Activated T-helper 2 cell treated with anti-CD3 and anti-CD28 coated beads, Interferon-gamma antibody, Interleukin-2, Interleukin-4, amounts not matched to agents 10 μg/mL and 5 μg/mL and 100 μg/mL, durations not matched to agents 14 hours and 24 hours and 36 hours (primary cell): ENCODE measurements at regions not wholly inside any gene's neighbourhood (a gene's known extent, or its start where the extent isn't known, plus 50 kb on each side); places are given as distances from the start of the nearest gene placed in this dataset.

Experiments
- DNase-seq: peaks from one replicate; pipeline ENCODE4 v3.0.0; 2021; ENCODE audit warnings: low spot score
- H3K27ac Mint-ChIP-seq: one replicate; pipeline ENCODE4 v1.8.0; 2021; ENCODE audit warnings: mixed read lengths
- H3K27me3 Mint-ChIP-seq: one replicate; pipeline ENCODE4 v1.8.0; 2021; ENCODE audit warnings: low read depth, mixed read lengths
- H3K36me3 Mint-ChIP-seq: one replicate; pipeline ENCODE4 v1.8.0; 2021; ENCODE audit warnings: low read depth, mixed read lengths
- H3K4me1 Mint-ChIP-seq: one replicate; pipeline ENCODE4 v1.8.0; 2021; ENCODE audit warnings: low read depth, mixed read lengths
- H3K4me3 Mint-ChIP-seq: one replicate; pipeline ENCODE4 v1.8.0; 2021; ENCODE audit warnings: low read depth, mild to moderate bottlenecking, moderate library complexity, mixed read lengths
- H3K9me3 Mint-ChIP-seq: one replicate; pipeline ENCODE4 v1.8.0; 2021; ENCODE audit warnings: mixed read lengths
- intact Hi-C: fragments of 100-400 bp; cut with micrococcal nuclease; formaldehyde crosslinking; loops from one replicate; pipeline ENCODE4 v1.15.1; 2023

GRCh38 chr1:221071777-221072176 is 192.5 kb downstream of the HLX start:
- DNase-seq = no peak
- no peaks in the 10 kb centered on the region for H3K27me3 Mint-ChIP-seq
- peaks cover 45% of the 10 kb centered on the region for H3K4me1 Mint-ChIP-seq
- intact Hi-C loops = no loop called here
- H3K4me3 Mint-ChIP-seq = no peak overlapping the region
- no peak overlapping the region for H3K27ac Mint-ChIP-seq
- H3K36me3 Mint-ChIP-seq = peaks cover 18% of the 10 kb centered on the region
- peaks cover 19% of the 10 kb centered on the region for H3K9me3 Mint-ChIP-seq

DNA sequence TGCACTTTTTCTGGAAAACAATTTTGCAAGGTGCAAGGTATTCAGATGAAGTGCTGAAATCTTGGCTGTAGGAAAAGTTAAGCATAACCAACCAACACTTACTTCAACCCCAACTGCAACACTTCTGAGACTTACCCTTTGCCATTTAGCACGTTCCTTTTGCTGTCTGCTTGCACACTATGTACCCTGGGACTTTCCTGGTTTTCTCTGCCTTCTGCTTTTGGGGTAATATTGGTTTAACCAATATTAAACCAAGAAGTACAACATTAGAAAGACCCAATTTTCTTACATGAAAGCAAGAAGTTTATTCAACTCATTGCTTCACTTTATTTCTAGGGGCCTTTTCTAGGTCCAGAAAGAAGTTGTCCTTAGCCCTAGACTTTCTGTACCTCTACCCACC is 193.0 kb downstream of the HLX start:
- intact Hi-C loops = no loop called here
- no peaks in the 10 kb centered on the region for H3K27me3 Mint-ChIP-seq
- DNase-seq = no peak
- H3K9me3 Mint-ChIP-seq = peaks cover 19% of the 10 kb centered on the region
- H3K4me3 Mint-ChIP-seq = no peak overlapping the region
- peaks cover 17% of the 10 kb centered on the region for H3K36me3 Mint-ChIP-seq
- peaks cover 43% of the 10 kb centered on the region for H3K4me1 Mint-ChIP-seq
- peak overlapping the region; percentile 56 for H3K27ac Mint-ChIP-seq

GRCh38 chr1:221074332-221074731 is 195.1 kb downstream of the HLX start:
- Mint-ChIP-seq H3K9me3 (peaks cover 13% of the 10 kb centered on the region), H3K27ac (peak overlapping the region; percentile 59), H3K4me1 (peaks cover 33% of the 10 kb centered on the region)

GRCh38 chr1:221075911-221076310 is 196.7 kb downstream of the HLX start:
- intact Hi-C loops = no loop called here
- H3K4me3 Mint-ChIP-seq = no peak overlapping the region
- peaks cover 20% of the 10 kb centered on the region for H3K4me1 Mint-ChIP-seq
- peaks cover 12% of the 10 kb centered on the region for H3K36me3 Mint-ChIP-seq
- DNase-seq = no peak
- H3K27me3 Mint-ChIP-seq = no peaks in the 10 kb centered on the region
- peaks cover 10% of the 10 kb centered on the region for H3K9me3 Mint-ChIP-seq
- H3K27ac Mint-ChIP-seq = no peak overlapping the region

More at GRCh38 chr1:221074332-221074731, 195.1 kb downstream of the HLX start:
- Mint-ChIP-seq H3K27me3 (no peaks in the 10 kb centered on the region), H3K36me3 (peaks cover 12% of the 10 kb centered on the region), H3K4me3 (no peak overlapping the region)
- intact Hi-C loops = no loop called here
- no peak for DNase-seq

GRCh38 chr1:221076391-221076811 is 197.2 kb downstream of the HLX start:
- Mint-ChIP-seq H3K4me1 (peaks cover 16% of the 10 kb centered on the region), H3K4me3 (no peak overlapping the region), H3K36me3 (peaks cover 9% of the 10 kb centered on the region), H3K27ac (no peak overlapping the region), H3K9me3 (peaks cover 8% of the 10 kb centered on the region), H3K27me3 (no peaks in the 10 kb centered on the region)
- DNase-seq = no peak
- intact Hi-C loops = no loop called here

- no peaks in the 10 kb centered on the region for H3K27me3 Mint-ChIP-seq
- H3K9me3 Mint-ChIP-seq = no peaks in the 10 kb centered on the region
- DNase-seq = no peak
- peaks cover 14% of the 10 kb centered on the region for H3K4me1 Mint-ChIP-seq
- intact Hi-C loops = no loop called here
- no peaks in the 10 kb centered on the region for H3K36me3 Mint-ChIP-seq
- no peak overlapping the region for H3K27ac Mint-ChIP-seq
- no peak overlapping the region for H3K4me3 Mint-ChIP-seq
These were observed 199.2 kb downstream of the HLX start for GRCh38 chr1:221078260-221078965.

- Mint-ChIP-seq H3K4me1 (peaks cover 9% of the 10 kb centered on the region), H3K36me3 (no peaks in the 10 kb centered on the region), H3K9me3 (peaks cover 3% of the 10 kb centered on the region), H3K27ac (peak overlapping the region; percentile 45), H3K27me3 (no peaks in the 10 kb centered on the region), H3K4me3 (no peak overlapping the region)
- DNase-seq = no peak
- intact Hi-C loops = loop anchor here (1.0 to 2.0 kb wide), 2 partner anchors 15 kb away; no protein-coding TSS in a partner anchor
These were observed 204.7 kb downstream of the HLX start for GRCh38 chr1:221083902-221084301.

DNA sequence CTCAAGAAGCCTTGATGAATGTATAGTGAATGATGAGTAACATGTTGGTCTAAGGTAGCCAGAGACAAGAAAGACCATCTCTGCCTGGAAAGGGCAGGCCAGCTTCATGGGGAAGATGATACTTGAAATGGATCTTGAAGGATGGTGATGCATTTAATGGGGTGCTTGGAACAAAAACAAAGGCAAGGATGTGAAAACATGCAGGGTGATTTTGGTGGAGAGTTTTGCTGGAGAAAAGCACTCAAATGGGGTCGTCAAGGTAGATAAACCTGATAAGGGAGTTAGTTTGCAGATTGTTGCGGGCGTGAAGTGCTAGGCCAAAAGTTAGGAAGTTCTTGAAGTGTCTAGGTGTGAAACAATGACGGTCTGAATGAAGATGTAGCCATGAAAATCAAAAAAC is 205.4 kb downstream of the HLX start:
- H3K36me3 Mint-ChIP-seq = no peaks in the 10 kb centered on the region
- no peak for DNase-seq

GRCh38 chr1:221085701-221086375 is 206.6 kb downstream of the HLX start:
- intact Hi-C loops = loop anchor here (2.0 kb wide), 1 partner anchor 13 kb away; no protein-coding TSS in a partner anchor
- peaks cover 9% of the 10 kb centered on the region for H3K4me1 Mint-ChIP-seq
- H3K27ac Mint-ChIP-seq = no peak overlapping the region
- DNase-seq = no peak
- peaks cover 3% of the 10 kb centered on the region for H3K9me3 Mint-ChIP-seq
- H3K4me3 Mint-ChIP-seq = no peak overlapping the region
- H3K27me3 Mint-ChIP-seq = no peaks in the 10 kb centered on the region
- no peaks in the 10 kb centered on the region for H3K36me3 Mint-ChIP-seq

More for the DNA sequence above, 205.4 kb downstream of the HLX start:
- Mint-ChIP-seq H3K27ac (peak overlapping the region; percentile 43), H3K27me3 (no peaks in the 10 kb centered on the region), H3K4me3 (no peak overlapping the region), H3K4me1 (peaks cover 9% of the 10 kb centered on the region), H3K9me3 (peaks cover 3% of the 10 kb centered on the region)
- intact Hi-C loops = loop anchor here (1.0 to 2.0 kb wide), 2 partner anchors 14 to 15 kb away; no protein-coding TSS in a partner anchor

DNA sequence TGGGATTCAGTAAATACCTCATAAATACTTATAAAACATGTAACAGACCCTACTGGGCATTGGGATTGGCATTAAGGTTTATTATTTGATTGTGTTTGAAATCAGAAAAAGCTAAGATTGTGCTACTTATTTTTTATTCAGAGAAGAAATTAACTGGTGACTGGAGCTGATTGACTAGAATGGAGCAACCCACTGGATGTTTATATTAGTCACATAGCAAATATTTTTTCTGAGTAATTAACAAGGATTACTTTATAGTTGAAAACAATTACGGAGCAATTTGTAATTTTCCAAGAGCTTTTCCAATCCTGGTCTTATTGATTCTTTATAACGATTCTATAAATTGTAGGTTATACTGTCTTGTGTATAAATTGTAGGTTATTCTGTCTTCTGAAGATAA is 208.7 kb downstream of the HLX start:
- Mint-ChIP-seq H3K4me3 (no peak overlapping the region), H3K9me3 (peaks cover 3% of the 10 kb centered on the region), H3K27me3 (no peaks in the 10 kb centered on the region), H3K36me3 (no peaks in the 10 kb centered on the region), H3K27ac (no peak overlapping the region), H3K4me1 (peaks cover 9% of the 10 kb centered on the region)
- intact Hi-C loops = no loop called here
- no peak for DNase-seq

- H3K27ac Mint-ChIP-seq = no peak overlapping the region
- H3K36me3 Mint-ChIP-seq = no peaks in the 10 kb centered on the region
- H3K4me1 Mint-ChIP-seq = peaks cover 5% of the 10 kb centered on the region
- H3K9me3 Mint-ChIP-seq = peaks cover 3% of the 10 kb centered on the region
- intact Hi-C loops = no loop called here
- no peak for DNase-seq
- no peaks in the 10 kb centered on the region for H3K27me3 Mint-ChIP-seq
- H3K4me3 Mint-ChIP-seq = no peak overlapping the region
These were observed 210.0 kb downstream of the HLX start for GRCh38 chr1:221089273-221089672.

- peaks cover under 1% of the 10 kb centered on the region for H3K4me1 Mint-ChIP-seq
- H3K27me3 Mint-ChIP-seq = no peaks in the 10 kb centered on the region
These were observed 210.6 kb downstream of the HLX start for GRCh38 chr1:221089803-221090202.

More at GRCh38 chr1:221089803-221090202, 210.6 kb downstream of the HLX start:
- no peak overlapping the region for H3K4me3 Mint-ChIP-seq
- H3K9me3 Mint-ChIP-seq = no peaks in the 10 kb centered on the region
- no peak overlapping the region for H3K27ac Mint-ChIP-seq
- intact Hi-C loops = no loop called here
- no peaks in the 10 kb centered on the region for H3K36me3 Mint-ChIP-seq
- DNase-seq = no peak
